GM23248 (cell line): ENCODE measurements at regions not wholly inside any gene's neighbourhood (a gene's known extent, or its start where the extent isn't known, plus 50 kb on each side); places are given as distances from the start of the nearest gene placed in this dataset.

ENCODE experiments used
- EZH2 ChIP-seq: fragments of 200-600 bp; sonication (generic); IDR thresholded peaks from 2 replicates; pipeline ENCODE4 v1.6.1; 2018; ENCODE audit warnings: antibody characterized with exemption, mild to moderate bottlenecking; ENCODE audit not compliant: insufficient read depth, poor library complexity, severe bottlenecking
- EZH2phosphoT487 ChIP-seq: fragments of 200-600 bp; sonication (generic); IDR thresholded peaks from 2 replicates; pipeline ENCODE4 v1.6.1; 2018; ENCODE audit warnings: antibody characterized with exemption, moderate library complexity, mild to moderate bottlenecking, low read depth; ENCODE audit not compliant: insufficient read depth

GRCh38 chr21:22762463-22762862 is 1764.3 kb downstream of the NCAM2 start:
- TF ChIP-seq EZH2 (no peak), EZH2phosphoT487 (no peak)
